Glutamatergic neuron (in vitro differentiated cells): ENCODE measurements at regions not wholly inside any gene's neighbourhood (a gene's known extent, or its start where the extent isn't known, plus 50 kb on each side); places are given as distances from the start of the nearest gene placed in this dataset.

Source experiments
- DNase-seq: peaks from one replicate; pipeline ENCODE4 v3.0.0; 2022
- H3K27ac Mint-ChIP-seq: one replicate; pipeline ENCODE4 v1.8.0; 2020; ENCODE audit warnings: mild to moderate bottlenecking, mixed read lengths, inconsistent platforms; ENCODE audit not compliant: unreplicated experiment
- H3K27me3 Mint-ChIP-seq: one replicate; pipeline ENCODE4 v1.8.0; 2020; ENCODE audit warnings: mild to moderate bottlenecking, moderate library complexity, mixed read lengths, inconsistent platforms; ENCODE audit not compliant: unreplicated experiment
- H3K36me3 Mint-ChIP-seq: one replicate; pipeline ENCODE4 v1.8.0; 2020; ENCODE audit warnings: mild to moderate bottlenecking, mixed read lengths, inconsistent platforms; ENCODE audit not compliant: unreplicated experiment
- H3K4me1 Mint-ChIP-seq: one replicate; pipeline ENCODE4 v1.8.0; 2020; ENCODE audit warnings: mild to moderate bottlenecking, low read depth, mixed read lengths, inconsistent platforms; ENCODE audit not compliant: unreplicated experiment
- H3K4me3 Mint-ChIP-seq: one replicate; pipeline ENCODE4 v1.8.0; 2020; ENCODE audit warnings: mild to moderate bottlenecking, mixed read lengths, inconsistent platforms; ENCODE audit not compliant: unreplicated experiment
- H3K9me3 Mint-ChIP-seq: one replicate; pipeline ENCODE4 v1.8.0; 2020; ENCODE audit warnings: mild to moderate bottlenecking, moderate library complexity, mixed read lengths, inconsistent platforms; ENCODE audit not compliant: unreplicated experiment
- TF ChIP-seq, protein P1 (sequence below): fragments of 200-600 bp; sonication (generic); IDR thresholded peaks from one replicate; pipeline ENCODE4 v1.5.0; 2021; ENCODE audit not compliant: partially characterized antibody, unreplicated experiment

DNA sequence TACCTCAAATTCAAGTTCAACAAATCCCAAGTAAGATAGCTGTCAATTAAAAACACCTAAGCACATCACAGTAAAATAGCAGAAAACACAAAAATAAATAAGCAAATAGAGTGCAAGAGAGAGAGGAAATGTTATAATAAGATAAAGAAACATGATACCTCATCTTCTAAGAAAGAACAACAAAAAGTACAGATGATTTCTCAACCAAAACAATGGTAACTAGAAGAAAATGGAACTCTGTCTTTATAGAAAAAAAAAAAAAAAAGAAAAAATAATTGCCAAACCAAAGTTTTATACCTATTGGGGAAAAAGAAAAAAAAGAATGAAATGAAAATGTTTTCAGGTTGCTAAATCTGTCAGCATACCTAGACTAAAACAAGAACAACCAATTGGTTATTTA, 1253.5 kb upstream of the CDH2 start:
- peaks cover 3% of the 10 kb centered on the region for H3K9me3 Mint-ChIP-seq
- no peak overlapping the region for H3K4me3 Mint-ChIP-seq
- no peak for DNase-seq
- no peaks in the 10 kb centered on the region for H3K27me3 Mint-ChIP-seq
- H3K36me3 Mint-ChIP-seq: peaks cover 14% of the 10 kb centered on the region
- H3K4me1 Mint-ChIP-seq: no peaks in the 10 kb centered on the region
- TF ChIP-seq, protein P1, sequence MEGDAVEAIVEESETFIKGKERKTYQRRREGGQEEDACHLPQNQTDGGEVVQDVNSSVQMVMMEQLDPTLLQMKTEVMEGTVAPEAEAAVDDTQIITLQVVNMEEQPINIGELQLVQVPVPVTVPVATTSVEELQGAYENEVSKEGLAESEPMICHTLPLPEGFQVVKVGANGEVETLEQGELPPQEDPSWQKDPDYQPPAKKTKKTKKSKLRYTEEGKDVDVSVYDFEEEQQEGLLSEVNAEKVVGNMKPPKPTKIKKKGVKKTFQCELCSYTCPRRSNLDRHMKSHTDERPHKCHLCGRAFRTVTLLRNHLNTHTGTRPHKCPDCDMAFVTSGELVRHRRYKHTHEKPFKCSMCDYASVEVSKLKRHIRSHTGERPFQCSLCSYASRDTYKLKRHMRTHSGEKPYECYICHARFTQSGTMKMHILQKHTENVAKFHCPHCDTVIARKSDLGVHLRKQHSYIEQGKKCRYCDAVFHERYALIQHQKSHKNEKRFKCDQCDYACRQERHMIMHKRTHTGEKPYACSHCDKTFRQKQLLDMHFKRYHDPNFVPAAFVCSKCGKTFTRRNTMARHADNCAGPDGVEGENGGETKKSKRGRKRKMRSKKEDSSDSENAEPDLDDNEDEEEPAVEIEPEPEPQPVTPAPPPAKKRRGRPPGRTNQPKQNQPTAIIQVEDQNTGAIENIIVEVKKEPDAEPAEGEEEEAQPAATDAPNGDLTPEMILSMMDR: no peak
- H3K27ac Mint-ChIP-seq: no peak overlapping the region

DNA sequence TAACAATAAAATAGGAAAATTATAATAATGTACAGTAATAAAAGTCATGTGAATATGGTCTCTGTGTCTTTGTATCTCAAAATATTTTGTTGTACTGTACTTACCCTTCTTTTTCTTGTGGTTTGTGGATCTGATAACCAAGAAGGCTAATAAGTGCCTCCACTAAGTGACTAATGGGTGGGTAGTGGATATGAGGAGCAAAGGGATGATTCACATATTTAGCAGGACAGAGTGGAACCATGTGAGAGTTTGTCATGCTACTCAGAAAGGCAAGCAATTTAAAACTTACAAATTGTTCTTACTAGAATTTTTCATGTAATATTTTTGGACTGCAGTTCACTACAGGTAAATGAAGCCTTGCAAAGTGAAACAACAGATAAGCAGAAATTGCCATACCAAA, 1241.2 kb upstream of the CDH2 start:
- Mint-ChIP-seq H3K4me1 (no peaks in the 10 kb centered on the region), H3K4me3 (no peak overlapping the region), H3K27ac (no peak overlapping the region), H3K9me3 (no peaks in the 10 kb centered on the region), H3K36me3 (peaks cover 13% of the 10 kb centered on the region), H3K27me3 (peaks cover 3% of the 10 kb centered on the region)
- TF ChIP-seq, protein P1: no peak
- DNase-seq: no peak

DNA sequence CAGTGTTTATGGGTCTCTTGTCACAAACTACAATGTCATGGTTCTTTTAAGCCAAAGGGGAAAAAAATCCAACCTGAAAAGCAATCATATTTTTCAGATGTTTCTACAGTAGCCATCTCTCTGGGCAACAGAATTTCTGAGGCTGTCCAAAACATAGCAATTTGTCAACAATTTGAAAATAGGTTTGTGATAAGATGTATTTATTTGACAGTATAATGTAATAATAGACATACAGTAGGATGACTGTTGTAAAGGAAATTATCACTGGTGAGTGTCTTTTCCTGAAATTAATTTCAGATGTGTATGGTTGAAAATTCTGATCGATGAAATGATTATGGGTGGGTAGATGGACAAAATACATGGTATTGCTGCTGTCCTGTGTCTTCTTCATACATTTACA, 1230.1 kb upstream of the CDH2 start:
- Mint-ChIP-seq H3K36me3 (no peaks in the 10 kb centered on the region), H3K27ac (no peak overlapping the region), H3K27me3 (no peaks in the 10 kb centered on the region), H3K4me1 (no peaks in the 10 kb centered on the region), H3K4me3 (no peak overlapping the region), H3K9me3 (peaks cover 2% of the 10 kb centered on the region)
- DNase-seq: no peak
- TF ChIP-seq, protein P1: no peak

DNA sequence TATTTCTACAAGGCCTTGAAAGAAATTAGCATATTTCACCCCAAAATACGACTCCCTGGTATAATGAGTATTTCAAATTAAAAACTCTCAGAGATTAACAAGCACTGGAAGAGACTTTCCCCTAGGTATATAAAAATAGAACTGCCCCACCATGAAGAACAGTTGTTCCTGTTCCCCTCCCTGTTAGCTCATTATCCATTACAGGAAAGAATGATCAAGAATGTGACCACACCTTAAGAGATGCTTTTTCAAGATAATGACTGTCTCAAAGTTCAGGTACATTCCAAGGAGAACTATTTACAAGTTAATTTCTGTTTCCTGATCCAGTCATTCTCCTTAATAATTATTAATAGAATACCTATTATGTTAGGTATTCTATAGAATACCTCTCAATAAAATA, 1220.6 kb upstream of the CDH2 start:
- H3K36me3 Mint-ChIP-seq: no peaks in the 10 kb centered on the region
- H3K27me3 Mint-ChIP-seq: no peaks in the 10 kb centered on the region
- TF ChIP-seq, protein P1: no peak
- no peaks in the 10 kb centered on the region for H3K9me3 Mint-ChIP-seq
- H3K4me3 Mint-ChIP-seq: no peak overlapping the region
- no peaks in the 10 kb centered on the region for H3K4me1 Mint-ChIP-seq
- H3K27ac Mint-ChIP-seq: no peak overlapping the region
- DNase-seq: no peak

DNA sequence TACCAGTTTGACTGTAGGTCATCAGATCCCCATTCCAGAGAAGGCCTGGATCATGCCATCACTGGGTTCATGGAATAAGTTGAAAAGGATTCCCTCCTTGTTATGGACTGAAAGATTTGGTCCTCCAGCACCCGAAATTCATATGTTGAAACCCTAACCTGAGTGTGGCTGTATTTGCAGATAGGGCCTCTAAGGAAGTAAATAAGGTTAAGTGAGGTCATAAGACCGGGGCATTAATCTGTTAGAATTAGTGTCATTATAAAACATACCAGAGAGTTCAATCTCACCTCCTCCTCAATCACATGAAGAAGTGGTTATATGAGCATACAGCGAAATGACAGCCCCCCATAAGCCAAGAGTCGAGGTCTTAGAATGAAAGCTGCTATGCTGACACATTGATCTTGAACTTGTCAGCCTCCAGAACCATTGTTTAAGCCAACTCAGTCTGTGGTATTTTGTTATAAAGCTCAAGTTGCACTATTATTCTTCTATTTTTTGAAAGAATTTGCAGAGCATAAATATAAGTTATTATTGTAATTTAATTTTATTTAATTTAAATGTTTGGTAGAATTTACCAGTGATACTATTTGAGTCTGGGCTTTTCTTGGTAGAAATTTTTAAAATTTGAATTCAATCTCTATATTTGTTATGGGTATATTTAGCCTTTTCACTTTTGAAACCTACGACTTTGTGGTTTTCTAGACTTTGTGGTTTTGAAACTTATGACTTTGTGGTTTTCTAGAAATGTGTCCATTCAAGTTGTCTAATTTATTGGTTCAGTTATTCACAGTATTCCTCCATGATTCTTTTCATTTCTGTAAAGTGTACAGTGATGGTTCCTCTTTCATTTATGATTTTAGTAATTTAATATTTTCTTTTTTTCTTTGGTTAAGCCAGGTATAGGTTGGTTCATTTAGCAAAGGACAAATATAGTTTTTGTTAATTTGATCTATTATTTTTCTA, 1206.7 kb upstream of the CDH2 start:
- H3K9me3 Mint-ChIP-seq: peaks cover 2% of the 10 kb centered on the region
- H3K4me3 Mint-ChIP-seq: no peak overlapping the region
- H3K36me3 Mint-ChIP-seq: no peaks in the 10 kb centered on the region
- TF ChIP-seq, protein P1: no peak
- peaks cover 1% of the 10 kb centered on the region for H3K27me3 Mint-ChIP-seq
- DNase-seq: no peak
- H3K27ac Mint-ChIP-seq: no peak overlapping the region
- no peaks in the 10 kb centered on the region for H3K4me1 Mint-ChIP-seq
